HepG2 (cell line): ENCODE measurements at regions not wholly inside any gene's neighbourhood (a gene's known extent, or its start where the extent isn't known, plus 50 kb on each side); places are given as distances from the start of the nearest gene placed in this dataset.
A peak's percentile ranks its signal among the peaks of the same experiment; 100 is the strongest.

Source experiments
- CAMTA2 ChIP-seq: sonication (generic); formaldehyde crosslinking; IDR thresholded peaks from 2 replicates; pipeline ENCODE4 v1.4.0; 2020; ENCODE audit warnings: mild to moderate bottlenecking, missing genetic modification reagents, borderline replicate concordance
- DBP ChIP-seq: sonication (generic); formaldehyde crosslinking; IDR thresholded peaks from 2 replicates; pipeline ENCODE4 v1.4.0; 2020; ENCODE audit warnings: missing genetic modification reagents; ENCODE audit errors: not compliant biosample characterization
- HCFC1 ChIP-seq: fragments of 150-350 bp; IDR thresholded peaks from 2 replicates; pipeline ENCODE4 v1.6.1; 2014; ENCODE audit warnings: low read depth, low read length
- HNRNPL ChIP-seq: fragments of 200-400 bp; formaldehyde crosslinking; IDR thresholded peaks from 2 replicates; pipeline ENCODE4 v1.6.1; 2017; ENCODE audit warnings: mild to moderate bottlenecking, low read depth, low read length
- HOXA3 ChIP-seq: sonication (generic); formaldehyde crosslinking; IDR thresholded peaks from 2 replicates; pipeline ENCODE4 v1.5.0; 2020; ENCODE audit warnings: missing genetic modification reagents
- JUND ChIP-seq: sonication (generic); formaldehyde crosslinking; IDR thresholded peaks from 2 replicates; pipeline ENCODE4 v1.8.0; 2022; ENCODE audit warnings: mild to moderate bottlenecking, missing genetic modification reagents
- KDM6A ChIP-seq: IDR thresholded peaks from 2 replicates; pipeline ENCODE4 v1.6.1; 2016; ENCODE audit warnings: low read depth
- MAFK ChIP-seq, 2 experiments: IDR thresholded peaks in 1 of 2; conservative IDR thresholded peaks in 1 of 2; 2 replicates each; pipeline ENCODE4 v1.6.1; 2011; ENCODE audit warnings: improper control_type of control experiment in 2 of 2, low read length in 2 of 2
- PCBP2 ChIP-seq: fragments of 200-400 bp; formaldehyde crosslinking; optimal IDR thresholded peaks from 2 replicates; pipeline ENCODE3; 2018; ENCODE audit warnings: low read length, low read depth; ENCODE audit not compliant: poor library complexity, severe bottlenecking
- PRMT3 ChIP-seq: sonication (generic); formaldehyde crosslinking; IDR thresholded peaks from 2 replicates; pipeline ENCODE4 v1.8.1; 2022; ENCODE audit warnings: low read depth, mild to moderate bottlenecking, moderate library complexity, missing genetic modification reagents, borderline replicate concordance
- REST ChIP-seq, 2 experiments: IDR thresholded peaks; 2 replicates each; pipeline ENCODE4 v1.6.1; 2011 to 2012; ENCODE audit warnings: low read length in 2 of 2, borderline replicate concordance in 1 of 2, low read depth in 1 of 2, mild to moderate bottlenecking in 1 of 2, moderate library complexity in 1 of 2
- TCF7 ChIP-seq: sonication (generic); IDR thresholded peaks from 2 replicates; pipeline ENCODE4 v1.6.1; 2016; ENCODE audit warnings: antibody characterized with exemption, low read depth
- THAP7 ChIP-seq: sonication (generic); formaldehyde crosslinking; IDR thresholded peaks from 2 replicates; pipeline ENCODE4 v1.8.1; 2023; ENCODE audit warnings: mild to moderate bottlenecking, missing genetic modification reagents
- TOPORS ChIP-seq: sonication (generic); formaldehyde crosslinking; IDR thresholded peaks from 2 replicates; pipeline ENCODE4 v1.8.0; 2023; ENCODE audit warnings: mild to moderate bottlenecking, missing genetic modification reagents
- ZFAT ChIP-seq: sonication (generic); formaldehyde crosslinking; conservative IDR thresholded peaks from 2 replicates; pipeline ENCODE4 v1.8.1; 2023; ENCODE audit warnings: missing genetic modification reagents, inconsistent platforms
- ZKSCAN1 ChIP-seq: fragments of 150-350 bp; IDR thresholded peaks from 2 replicates; pipeline ENCODE4 v1.6.1; 2014; ENCODE audit warnings: low read length
- ZKSCAN8 ChIP-seq: IDR thresholded peaks from 2 replicates; pipeline ENCODE4 v1.6.1; 2016; ENCODE audit warnings: borderline replicate concordance, missing genetic modification reagents, missing compliant biosample characterization
- ZMAT5 ChIP-seq: sonication (generic); formaldehyde crosslinking; IDR thresholded peaks from 2 replicates; pipeline ENCODE4 v1.5.0; 2020; ENCODE audit warnings: mild to moderate bottlenecking, low read depth, missing genetic modification reagents, borderline replicate concordance
- ZNF331 ChIP-seq: sonication (generic); formaldehyde crosslinking; IDR thresholded peaks from 2 replicates; pipeline ENCODE4 v1.4.0; 2020; ENCODE audit warnings: missing genetic modification reagents
- ZNF33B ChIP-seq: sonication (generic); formaldehyde crosslinking; IDR thresholded peaks from 2 replicates; pipeline ENCODE4 v1.5.1; 2020; ENCODE audit warnings: mild to moderate bottlenecking, missing genetic modification reagents
- ZNF510 ChIP-seq: sonication (generic); formaldehyde crosslinking; IDR thresholded peaks from 2 replicates; pipeline ENCODE4 v1.4.0; 2020; ENCODE audit warnings: low read depth, mild to moderate bottlenecking, missing genetic modification reagents
- ZNF709 ChIP-seq: sonication (generic); formaldehyde crosslinking; IDR thresholded peaks from 2 replicates; pipeline ENCODE4 v1.5.0; 2020; ENCODE audit warnings: mild to moderate bottlenecking, missing genetic modification reagents
- ZNF737 ChIP-seq: sonication (generic); formaldehyde crosslinking; IDR thresholded peaks from 2 replicates; pipeline ENCODE4 v1.5.0; 2020; ENCODE audit warnings: missing genetic modification reagents, mild to moderate bottlenecking, borderline replicate concordance
- ZNF879 ChIP-seq: sonication (generic); formaldehyde crosslinking; IDR thresholded peaks from 2 replicates; pipeline ENCODE4 v1.8.1; 2023; ENCODE audit warnings: missing genetic modification reagents
- TF ChIP-seq, protein P1 (sequence below): sonication (generic); formaldehyde crosslinking; IDR thresholded peaks from 2 replicates; pipeline ENCODE4 v1.5.1; 2020; ENCODE audit warnings: missing genetic modification reagents, mild to moderate bottlenecking, borderline replicate concordance

DNA sequence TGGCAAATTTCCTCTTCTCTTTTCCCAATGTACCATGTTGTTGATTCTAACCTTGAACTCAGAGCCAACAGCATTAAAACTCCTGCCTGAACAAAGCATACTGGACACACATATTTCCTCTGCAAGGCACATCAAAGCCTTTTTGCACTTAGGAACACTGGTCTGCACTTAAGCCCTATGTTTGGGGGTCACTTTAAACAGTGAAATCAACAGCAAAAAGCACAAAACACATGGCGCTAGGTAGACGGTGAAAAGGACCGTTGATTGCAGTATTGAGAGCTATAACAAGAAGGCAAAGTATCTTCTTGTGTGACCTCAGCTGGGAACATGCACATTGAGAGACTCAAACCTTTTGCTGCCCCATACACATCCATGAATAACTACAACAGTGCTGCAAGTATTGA is 83.9 kb upstream of the SH3BP4 start (continued):
- TF ChIP-seq ZMAT5 (CRISPR knock-in tag), result no peak
- no peak for TF ChIP-seq CAMTA2 (CRISPR knock-in tag)
- no peak for TF ChIP-seq HNRNPL
- TF ChIP-seq, protein P1, sequence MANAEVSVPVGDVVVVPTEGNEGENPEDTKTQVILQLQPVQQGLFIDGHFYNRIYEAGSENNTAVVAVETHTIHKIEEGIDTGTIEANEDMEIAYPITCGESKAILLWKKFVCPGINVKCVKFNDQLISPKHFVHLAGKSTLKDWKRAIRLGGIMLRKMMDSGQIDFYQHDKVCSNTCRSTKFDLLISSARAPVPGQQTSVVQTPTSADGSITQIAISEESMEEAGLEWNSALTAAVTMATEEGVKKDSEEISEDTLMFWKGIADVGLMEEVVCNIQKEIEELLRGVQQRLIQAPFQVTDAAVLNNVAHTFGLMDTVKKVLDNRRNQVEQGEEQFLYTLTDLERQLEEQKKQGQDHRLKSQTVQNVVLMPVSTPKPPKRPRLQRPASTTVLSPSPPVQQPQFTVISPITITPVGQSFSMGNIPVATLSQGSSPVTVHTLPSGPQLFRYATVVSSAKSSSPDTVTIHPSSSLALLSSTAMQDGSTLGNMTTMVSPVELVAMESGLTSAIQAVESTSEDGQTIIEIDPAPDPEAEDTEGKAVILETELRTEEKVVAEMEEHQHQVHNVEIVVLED, result no peak
- no peak for TF ChIP-seq HCFC1
- TF ChIP-seq HOXA3 (CRISPR knock-in tag), result peak; percentile 76
- no peak for TF ChIP-seq ZNF737 (CRISPR knock-in tag)
- peak in 1 of 2 experiments; percentile 62; a peak in 1 of 4 replicates for TF ChIP-seq REST (IDR thresholded peaks at IDR 0.05; ENCODE audit: borderline replicate concordance in 1 of 2, low read depth in 1 of 2, low read length in 2 of 2)
- peak; percentile 71; the same call in 1 of the 2 replicates for TF ChIP-seq KDM6A (CRISPR knock-in tag)
- no peak for TF ChIP-seq PRMT3 (CRISPR knock-in tag)
- no peak for TF ChIP-seq ZNF879 (CRISPR knock-in tag)
- peak; percentile 93; the same call in 1 of the 2 replicates for TF ChIP-seq ZKSCAN8 (CRISPR knock-in tag)
- 0 out of 4 replicates have a peak, but pooled peaks of 1 of the 2 experiments have one; percentile 35 for TF ChIP-seq MAFK (conservative IDR thresholded peaks at IDR 0.05 in 1 of 2, IDR thresholded peaks at IDR 0.05 in 1 of 2; ENCODE audit: low read length in 2 of 2)
- TF ChIP-seq TCF7, result peak; percentile 97
- no peak for TF ChIP-seq TOPORS (CRISPR knock-in tag)
- TF ChIP-seq ZFAT (CRISPR knock-in tag), result no peak
- 0 out of 2 replicates have a peak, but pooled peaks have one; percentile 23 for TF ChIP-seq ZNF709 (CRISPR knock-in tag)
- TF ChIP-seq JUND (CRISPR knock-in tag), result no peak
- no peak for TF ChIP-seq DBP (CRISPR knock-in tag)
- TF ChIP-seq ZKSCAN1, result peak; percentile 37; the same call in 1 of the 2 replicates
- TF ChIP-seq ZNF33B (CRISPR knock-in tag), result no peak
- TF ChIP-seq THAP7, result no peak
- peak; percentile 79 for TF ChIP-seq ZNF331 (CRISPR knock-in tag)
- no peak for TF ChIP-seq PCBP2
- TF ChIP-seq ZNF510 (CRISPR knock-in tag), result no peak
